LHCN-M2 (cell line): ENCODE measurements at regions not wholly inside any gene's neighbourhood (a gene's known extent, or its start where the extent isn't known, plus 50 kb on each side); places are given as distances from the start of the nearest gene placed in this dataset.

Experiments used
- DNase-seq: peaks from one replicate; pipeline ENCODE4 v3.0.0-alpha.2; 2012; ENCODE audit warnings: low read depth

- DNase-seq: no peak
These were observed 196.8 kb upstream of the PDE1C start for GRCh38 chr7:32266932-32267475.

DNA sequence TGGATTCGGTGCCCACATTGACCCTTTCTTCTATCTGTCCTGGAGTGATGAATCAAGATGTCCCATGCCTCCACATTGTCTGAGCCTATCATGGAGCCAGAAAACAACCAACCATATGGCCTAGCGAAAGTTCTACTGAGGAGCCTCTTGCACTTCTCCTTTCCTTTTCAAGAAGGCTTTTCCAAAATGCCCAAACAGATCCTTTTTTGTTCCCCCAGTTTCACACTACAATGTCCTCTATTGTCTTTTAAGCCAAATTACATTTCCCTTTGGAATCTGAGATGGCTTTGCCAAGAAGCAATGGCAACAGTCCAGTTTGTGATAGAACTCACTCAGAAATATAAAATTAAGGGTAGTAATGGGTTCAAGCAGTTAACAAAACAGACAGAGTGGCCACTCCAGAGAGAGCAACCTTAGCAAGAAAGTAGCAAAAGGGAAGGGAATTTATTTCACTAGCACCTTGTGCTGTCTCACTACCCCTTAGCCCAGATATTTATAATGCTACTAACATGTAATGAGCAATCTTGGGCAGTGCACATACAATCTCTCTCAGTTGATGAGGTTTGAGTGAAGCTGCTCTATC lies 194.6 kb upstream of the PDE1C start:
- no peak for DNase-seq

DNA sequence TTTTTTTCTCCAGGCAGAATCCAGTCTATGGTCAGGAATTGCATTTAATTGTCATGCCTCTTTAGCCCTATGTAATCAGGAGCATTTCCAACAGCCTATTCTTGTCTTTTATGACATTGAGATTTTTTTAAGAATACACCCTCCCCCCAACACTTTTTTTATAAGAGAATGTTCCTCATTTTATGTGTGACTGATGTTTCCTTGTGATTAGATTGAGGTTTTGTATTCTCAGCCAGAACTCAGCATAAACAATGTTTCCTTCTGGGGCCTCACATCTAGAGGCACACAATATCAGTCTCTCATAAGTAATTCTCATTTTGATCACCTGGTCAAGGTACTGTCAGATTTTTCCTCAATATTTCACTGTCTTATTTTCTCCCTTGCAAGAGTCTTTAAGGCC lies 193.4 kb upstream of the PDE1C start:
- DNase-seq: no peak

GRCh38 chr7:32262315-32262714 lies 192.1 kb upstream of the PDE1C start:
- no peak for DNase-seq

DNA sequence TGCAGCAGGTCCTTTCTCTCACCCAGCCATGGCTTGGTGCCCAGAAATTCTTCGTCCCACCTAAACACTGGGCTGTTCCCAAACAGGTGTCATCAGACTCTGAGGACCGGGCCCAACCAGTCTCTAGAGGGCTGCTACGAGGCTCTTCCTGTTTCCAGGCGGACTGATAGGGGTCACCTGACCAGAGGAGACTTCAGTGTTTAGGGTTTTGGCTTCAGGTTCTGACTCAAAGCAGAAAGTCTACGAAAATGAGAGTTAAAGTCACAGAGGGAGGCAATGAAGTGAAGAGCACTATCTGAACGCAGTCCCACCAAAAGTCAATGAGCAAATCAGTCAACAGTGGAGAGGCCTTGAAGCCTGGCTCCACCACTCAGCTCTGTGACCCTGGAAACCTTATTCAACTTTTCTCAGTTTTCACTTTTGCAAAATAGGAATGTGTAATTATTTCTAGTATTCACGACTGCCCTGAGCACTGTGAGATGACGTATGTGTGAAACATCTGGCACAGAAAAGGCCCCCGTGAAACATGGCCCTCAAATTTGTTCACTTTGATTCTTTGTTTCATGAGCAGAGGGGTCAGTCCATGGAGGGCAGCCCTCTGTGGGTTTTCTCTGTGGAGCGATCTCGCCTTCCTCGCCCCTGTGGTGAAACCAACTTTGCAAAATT lies 189.9 kb upstream of the PDE1C start:
- DNase-seq: no peak

- no peak for DNase-seq
These were observed 188.1 kb upstream of the PDE1C start for GRCh38 chr7:32258265-32258664.

DNA sequence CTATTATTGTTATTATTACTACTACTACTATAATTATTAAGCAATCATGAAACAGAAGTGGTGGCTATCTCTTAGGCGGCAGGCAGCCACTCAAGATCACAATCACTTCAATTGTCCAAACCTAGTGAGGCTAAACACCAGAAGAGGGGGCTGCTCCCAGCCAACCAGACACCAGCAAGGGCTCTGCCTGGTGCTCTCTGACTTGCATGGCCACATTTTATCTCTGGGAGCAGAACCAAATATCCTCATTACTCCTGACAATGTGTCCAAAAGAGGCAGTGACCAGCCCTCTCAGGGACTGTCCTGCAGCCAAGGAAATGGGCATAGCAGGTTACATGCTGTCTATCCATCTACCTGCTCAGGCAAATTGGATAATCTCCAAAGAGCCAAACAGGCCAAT lies 187.4 kb upstream of the PDE1C start:
- DNase-seq: no peak

- no peak for DNase-seq
These were observed 186.6 kb upstream of the PDE1C start for GRCh38 chr7:32256811-32257210.

GRCh38 chr7:32256376-32256775 lies 186.2 kb upstream of the PDE1C start:
- no peak for DNase-seq

GRCh38 chr7:32255036-32255435 lies 184.8 kb upstream of the PDE1C start:
- DNase-seq: no peak

GRCh38 chr7:32253299-32253698 lies 183.1 kb upstream of the PDE1C start:
- no peak for DNase-seq

- no peak for DNase-seq
These were observed 181.5 kb upstream of the PDE1C start for GRCh38 chr7:32251659-32252058.

DNA sequence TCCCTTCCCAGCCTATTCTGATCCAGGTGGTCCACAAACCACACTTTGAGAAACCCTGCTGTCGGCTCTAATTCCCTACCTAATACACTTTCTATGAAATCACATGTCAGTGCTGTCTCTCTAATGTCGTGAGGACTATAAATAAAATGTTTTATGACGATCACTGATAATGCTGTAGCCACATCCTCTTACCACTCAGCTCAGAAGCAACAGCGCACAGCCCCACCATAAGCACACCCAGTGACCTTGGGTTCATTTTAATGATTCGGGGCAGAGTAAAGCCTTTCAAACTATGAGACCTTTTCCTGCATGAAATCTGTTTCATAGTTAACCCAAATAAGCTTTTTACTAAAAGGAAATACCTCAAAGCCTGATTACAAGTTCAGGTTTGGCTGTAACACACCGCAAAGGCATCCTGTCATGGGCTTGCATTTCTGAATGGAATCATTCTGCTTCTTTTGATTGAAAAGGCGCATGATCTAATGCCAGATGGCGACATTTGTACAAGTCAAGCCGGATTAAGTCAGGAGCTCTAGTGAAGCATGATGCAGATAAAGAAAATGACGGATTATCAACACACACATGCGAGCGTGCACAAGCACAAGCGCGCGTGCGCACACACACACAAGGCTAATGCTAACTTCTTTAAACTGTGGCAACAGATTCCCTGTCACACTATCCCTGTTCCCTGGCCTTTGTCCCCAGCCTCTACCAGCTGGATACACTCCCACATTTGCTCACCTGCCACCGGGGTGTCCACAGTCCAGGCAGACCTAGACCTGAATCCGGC lies 180.5 kb upstream of the PDE1C start:
- DNase-seq: no peak

GRCh38 chr7:32250003-32250402 lies 179.8 kb upstream of the PDE1C start:
- no peak for DNase-seq

- DNase-seq: no peak
These were observed 178.3 kb upstream of the PDE1C start for GRCh38 chr7:32248522-32248921.

- no peak for DNase-seq
These were observed 174.7 kb upstream of the PDE1C start for GRCh38 chr7:32244806-32245345.

- no peak for DNase-seq
These were observed 173.6 kb upstream of the PDE1C start for GRCh38 chr7:32243687-32244290.

DNA sequence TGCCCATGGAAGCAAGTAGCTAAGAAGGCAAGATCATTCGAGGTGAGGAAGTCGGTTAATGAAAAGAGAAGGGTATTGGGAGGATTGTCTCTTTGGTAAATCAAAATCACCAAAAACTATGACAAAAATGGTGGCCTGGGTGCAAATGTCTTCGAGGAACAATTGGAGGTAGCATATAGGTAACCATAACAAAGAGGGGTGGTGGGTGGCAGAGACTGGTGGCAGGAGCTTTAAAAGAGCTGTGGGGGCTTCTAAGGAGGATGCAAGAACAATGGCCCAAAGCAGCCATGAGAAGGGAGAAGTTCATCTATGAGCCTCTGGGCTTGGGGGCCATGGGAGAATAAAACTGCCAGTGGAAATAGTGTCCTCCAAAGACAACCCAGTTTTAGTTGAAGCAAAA lies 172.2 kb upstream of the PDE1C start:
- DNase-seq: no peak

- DNase-seq: no peak
These were observed 171.4 kb upstream of the PDE1C start for GRCh38 chr7:32241636-32242035.

DNA sequence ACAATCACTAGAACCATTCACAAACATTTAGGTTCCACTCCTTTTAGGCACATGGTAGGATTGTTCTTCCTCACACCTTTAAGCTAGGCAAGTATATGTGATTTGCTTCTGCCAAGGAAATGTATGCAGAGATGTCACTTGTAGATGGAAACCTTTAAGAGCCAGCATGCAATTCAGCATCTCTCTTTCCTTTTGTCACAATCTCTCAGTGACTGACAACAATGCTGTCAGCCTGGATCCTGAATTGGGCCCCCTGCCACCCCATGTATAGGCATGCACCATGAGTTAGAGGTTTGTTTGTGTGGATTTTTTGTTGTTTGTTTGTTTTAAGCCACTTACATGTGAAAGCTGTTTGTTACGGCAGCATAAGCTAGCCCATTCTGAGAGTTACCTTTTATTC lies 169.6 kb upstream of the PDE1C start:
- DNase-seq: no peak

DNA sequence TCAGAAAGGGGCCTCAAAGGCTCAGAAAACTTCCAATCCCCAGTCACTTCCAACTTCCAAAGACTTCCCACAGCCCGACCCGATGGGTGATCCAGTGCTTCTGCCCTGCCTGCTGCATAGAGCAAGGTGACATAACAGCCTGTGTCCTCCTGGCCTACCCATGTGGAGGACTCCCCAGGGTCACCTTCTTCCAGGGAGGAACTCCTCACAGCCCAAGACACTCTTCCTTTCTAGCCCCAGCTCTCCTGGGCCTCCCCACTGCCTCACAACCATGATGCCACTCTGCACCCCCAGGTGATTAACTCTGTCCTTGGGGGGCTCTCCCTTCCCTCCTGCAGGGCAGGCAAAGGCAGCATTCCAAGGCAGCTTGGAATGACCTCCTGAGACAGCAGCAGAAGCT lies 158.4 kb upstream of the PDE1C start:
- no peak for DNase-seq

GRCh38 chr7:32227746-32228145 lies 157.5 kb upstream of the PDE1C start:
- DNase-seq: no peak
